HCT116 (cell line): ENCODE measurements at regions not wholly inside any gene's neighbourhood (a gene's known extent, or its start where the extent isn't known, plus 50 kb on each side); places are given as distances from the start of the nearest gene placed in this dataset.
"Not testable (repeated sequence)": the region's sequence is repeated elsewhere in the genome, so short reads cannot be mapped to it uniquely, and the experiment has no call there.

Experiments used
- ELF1 ChIP-seq: IDR thresholded peaks from 2 replicates; pipeline ENCODE4 v1.6.1; 2012; ENCODE audit warnings: low read depth, borderline replicate concordance
- EZH2 ChIP-seq: fragments of 200-600 bp; sonication (generic); IDR thresholded peaks from 2 replicates; pipeline ENCODE4 v1.6.1; 2017; ENCODE audit warnings: antibody characterized with exemption, mixed run types
- EZH2phosphoT487 ChIP-seq: fragments of 200-600 bp; IDR thresholded peaks from 2 replicates; pipeline ENCODE4 v1.6.1; 2018; ENCODE audit warnings: antibody characterized with exemption, borderline replicate concordance
- JUND ChIP-seq: IDR thresholded peaks from 2 replicates; pipeline ENCODE4 v1.6.1; 2012
- POLR2A ChIP-seq: IDR thresholded peaks from 2 replicates; pipeline ENCODE4 v1.7.0; 2011; ENCODE audit warnings: borderline replicate concordance; ENCODE audit not compliant: insufficient read depth, insufficient read length; ENCODE audit errors: extremely low read depth
- POLR2AphosphoS5 ChIP-seq: IDR thresholded peaks from 2 replicates; pipeline ENCODE4 v1.6.1; 2011; ENCODE audit warnings: mild to moderate bottlenecking, low read depth, low read length, moderate library complexity
- YY1 ChIP-seq: IDR thresholded peaks from 2 replicates; pipeline ENCODE4 v1.6.1; 2011; ENCODE audit warnings: low read length, low read depth, moderate library complexity, mild to moderate bottlenecking; ENCODE audit not compliant: insufficient replicate concordance; ENCODE audit errors: extremely low read depth
- ZFX ChIP-seq: fragments of 450-650 bp; IDR thresholded peaks from 2 replicates; pipeline ENCODE4 v1.6.1; 2017
- TF ChIP-seq, protein P1 (sequence below), 3 experiments: fragments of 200-600 bp in 1 of 3; sonication (generic) in 1 of 3; IDR thresholded peaks in 2 of 3; conservative IDR thresholded peaks in 1 of 3; 2 replicates each; pipeline ENCODE4 v1.5.1; 2012 to 2017; ENCODE audit warnings: low read depth in 2 of 3, low read length in 2 of 3, antibody characterized with exemption in 1 of 3, borderline replicate concordance in 1 of 3, control low read depth in 1 of 3, mild to moderate bottlenecking in 1 of 3, mixed read lengths in 1 of 3, mixed run types in 1 of 3, moderate library complexity in 1 of 3; ENCODE audit not compliant: insufficient read depth in 1 of 3

DNA sequence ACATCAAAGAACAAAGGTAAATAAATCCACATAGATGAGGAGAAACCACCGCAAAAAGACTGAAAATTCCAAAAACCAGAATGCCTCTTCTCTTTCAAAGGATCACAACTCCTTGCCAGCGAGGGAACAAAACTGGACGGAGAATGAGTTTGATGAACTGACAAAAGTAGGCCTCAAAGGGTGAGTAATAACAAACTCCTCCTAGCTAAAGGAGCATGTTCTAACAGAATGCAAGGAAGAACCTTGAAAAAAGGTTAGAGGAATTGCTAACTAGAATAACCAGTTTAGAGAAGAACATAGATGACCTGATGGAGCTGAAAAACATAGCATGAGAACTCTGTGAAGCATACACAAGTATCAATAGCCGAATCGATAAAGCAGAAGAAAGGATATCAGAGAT lies 122.2 kb upstream of the RAPGEF2 start:
- not testable (repeated sequence) for TF ChIP-seq ELF1, JUND, POLR2A, EZH2, YY1, POLR2AphosphoS5, EZH2phosphoT487, ZFX
- TF ChIP-seq, protein P1, sequence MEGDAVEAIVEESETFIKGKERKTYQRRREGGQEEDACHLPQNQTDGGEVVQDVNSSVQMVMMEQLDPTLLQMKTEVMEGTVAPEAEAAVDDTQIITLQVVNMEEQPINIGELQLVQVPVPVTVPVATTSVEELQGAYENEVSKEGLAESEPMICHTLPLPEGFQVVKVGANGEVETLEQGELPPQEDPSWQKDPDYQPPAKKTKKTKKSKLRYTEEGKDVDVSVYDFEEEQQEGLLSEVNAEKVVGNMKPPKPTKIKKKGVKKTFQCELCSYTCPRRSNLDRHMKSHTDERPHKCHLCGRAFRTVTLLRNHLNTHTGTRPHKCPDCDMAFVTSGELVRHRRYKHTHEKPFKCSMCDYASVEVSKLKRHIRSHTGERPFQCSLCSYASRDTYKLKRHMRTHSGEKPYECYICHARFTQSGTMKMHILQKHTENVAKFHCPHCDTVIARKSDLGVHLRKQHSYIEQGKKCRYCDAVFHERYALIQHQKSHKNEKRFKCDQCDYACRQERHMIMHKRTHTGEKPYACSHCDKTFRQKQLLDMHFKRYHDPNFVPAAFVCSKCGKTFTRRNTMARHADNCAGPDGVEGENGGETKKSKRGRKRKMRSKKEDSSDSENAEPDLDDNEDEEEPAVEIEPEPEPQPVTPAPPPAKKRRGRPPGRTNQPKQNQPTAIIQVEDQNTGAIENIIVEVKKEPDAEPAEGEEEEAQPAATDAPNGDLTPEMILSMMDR (IDR thresholded peaks at IDR 0.05 in 2 of 3, conservative IDR thresholded peaks at IDR 0.05 in 1 of 3; ENCODE audit: borderline replicate concordance in 1 of 3, insufficient read depth in 1 of 3, low read depth in 2 of 3, low read length in 2 of 3), result not testable (repeated sequence)
